Adrenal gland (tissue), 5 donors: ENCODE measurements at regions not wholly inside any gene's neighbourhood (a gene's known extent, or its start where the extent isn't known, plus 50 kb on each side); places are given as distances from the start of the nearest gene placed in this dataset.

Experiments
- CTCF ChIP-seq, 6 experiments: fragments of 450-650 bp in 4 of 6; fragments of 200-600 bp in 2 of 6; sonication (generic) in 1 of 6; IDR thresholded peaks; 1 replicate in 5 of 6; 2 replicates in 1 of 6; pipeline versions ENCODE4 v1.5.1 to v1.8.0; 2016 to 2021; ENCODE audit warnings: antibody characterized with exemption in 6 of 6, mild to moderate bottlenecking in 2 of 6, moderate library complexity in 1 of 6
- POLR2A ChIP-seq, 2 donors: fragments of 450-650 bp; IDR thresholded peaks; one replicate each; pipeline ENCODE4 v1.6.1; 2017; ENCODE audit warnings: antibody characterized with exemption in 2 of 2, mild to moderate bottlenecking in 2 of 2, moderate library complexity in 1 of 2
- donor health status: DM: no; HTN: no; CAD: no.

- TF ChIP-seq CTCF (IDR thresholded peaks at IDR 0.05), result no peak
- no peak for TF ChIP-seq POLR2A (IDR thresholded peaks at IDR 0.05)
Measured at GRCh38 chr5:12245429-12245828, 341.2 kb upstream of the CTNND2 start.
